ENCODE measurements at regions not wholly inside any gene's neighbourhood (a gene's known extent, or its start where the extent isn't known, plus 50 kb on each side); places are given as distances from the start of the nearest gene placed in this dataset.

- H3K4me1 ChIP-seq (ENCODE audit: control insufficient read depth in 1 of 2, insufficient read depth in 2 of 2, low read depth in 1 of 2, low read length in 1 of 2): no peaks in the 10 kb centered on the region
- POLR2A ChIA-PET: no interaction called here
- H3K9me3 ChIP-seq: peaks cover 8% of the 10 kb centered on the region; the same call in 1 of the 2 replicates
- H3K36me3 ChIP-seq (replicated peaks in 1 of 2; ENCODE audit: control insufficient read depth in 1 of 2, insufficient read depth in 2 of 2, low read length in 1 of 2): no peaks in the 10 kb centered on the region
- CTCF ChIA-PET: interaction anchor here (1.0 to 4.1 kb wide), 7 partner anchors 10 to 200 kb away, joined by 3 to 37 read pairs (median 5); no protein-coding TSS in a partner anchor
- WGBS (ENCODE audit: low lambda C conversion rate): 34% methylated on average over 3 of the region's 3 CpGs
- no peak overlapping the region for H3K27ac ChIP-seq (ENCODE audit: low read depth in 2 of 2, low read length in 1 of 2)
- no peaks in the 10 kb centered on the region for H3K27me3 ChIP-seq (ENCODE audit: insufficient read depth)
- TF ChIP-seq EP300 (IDR thresholded peaks at IDR 0.05; ENCODE audit: borderline replicate concordance in 1 of 2, low read depth in 1 of 2, low read length in 1 of 2) (no peak), USF1 (IDR thresholded peaks at IDR 0.05; ENCODE audit: borderline replicate concordance, low read depth) (no peak), TCF12 (IDR thresholded peaks at IDR 0.05) (no peak), IRF3 (IDR thresholded peaks at IDR 0.05; ENCODE audit: low read depth, low read length) (no peak), ELF1 (IDR thresholded peaks at IDR 0.05) (no peak), GABPA (IDR thresholded peaks at IDR 0.05; ENCODE audit: low read depth) (no peak), RCOR1 (IDR thresholded peaks at IDR 0.05; ENCODE audit: low read length) (no peak), FOXJ3 (CRISPR knock-in tag; IDR thresholded peaks at IDR 0.05) (no peak), NFIC (IDR thresholded peaks at IDR 0.05; ENCODE audit: borderline replicate concordance) (no peak)
- no peak overlapping the region for H3K4me2 ChIP-seq
- no peaks in the 10 kb centered on the region for H3K79me2 ChIP-seq (ENCODE audit: insufficient read depth)
- no peak for DNase-seq
- H4K20me1 ChIP-seq (ENCODE audit: insufficient read depth): no peaks in the 10 kb centered on the region
- H3K9ac ChIP-seq: no peak overlapping the region
- no peaks in the 10 kb centered on the region for H3F3A ChIP-seq (replicated peaks; ENCODE audit: insufficient read depth)
- no peak overlapping the region for H3K4me3 ChIP-seq (ENCODE audit: low read depth in 2 of 2, low read length in 1 of 2)
- no peaks in the 10 kb centered on the region for H3K9me2 ChIP-seq
- H2AFZ ChIP-seq (ENCODE audit: low read depth): no peak overlapping the region
Observed at GRCh38 chr9:15103290-15103689, 193.1 kb upstream of the FREM1 start.

GRCh38 chr9:15101095-15101494, 190.9 kb upstream of the FREM1 start:
- DNase-seq: no peak
- H2AFZ ChIP-seq (ENCODE audit: low read depth): no peak overlapping the region
- H3K27ac ChIP-seq (ENCODE audit: low read depth in 2 of 2, low read length in 1 of 2): no peak overlapping the region
- H3F3A ChIP-seq (replicated peaks; ENCODE audit: insufficient read depth): no peaks in the 10 kb centered on the region
- no peaks in the 10 kb centered on the region for H3K79me2 ChIP-seq (ENCODE audit: insufficient read depth)
- no peak overlapping the region for H3K9ac ChIP-seq
- no peaks in the 10 kb centered on the region for H3K36me3 ChIP-seq (replicated peaks in 1 of 2; ENCODE audit: control insufficient read depth in 1 of 2, insufficient read depth in 2 of 2, low read length in 1 of 2)
- TF ChIP-seq RCOR1 (IDR thresholded peaks at IDR 0.05; ENCODE audit: low read length) (no peak), POLR2AphosphoS5 (IDR thresholded peaks at IDR 0.05; ENCODE audit: low read depth, low read length) (no peak), EP300 (IDR thresholded peaks at IDR 0.05; ENCODE audit: borderline replicate concordance in 1 of 2, low read depth in 1 of 2, low read length in 1 of 2) (no peak), MXI1 (IDR thresholded peaks at IDR 0.05; ENCODE audit: low read depth, low read length) (no peak), RAD21 (IDR thresholded peaks at IDR 0.05; ENCODE audit: low read length) (no peak), ELF1 (IDR thresholded peaks at IDR 0.05) (no peak), JUND (IDR thresholded peaks at IDR 0.05) (no peak)
- H3K9me2 ChIP-seq: no peaks in the 10 kb centered on the region
- POLR2A ChIA-PET: no interaction called here
- no peak overlapping the region for H3K4me2 ChIP-seq
- no peak overlapping the region for H3K4me3 ChIP-seq (ENCODE audit: low read depth in 2 of 2, low read length in 1 of 2)
- no peaks in the 10 kb centered on the region for H3K4me1 ChIP-seq (ENCODE audit: control insufficient read depth in 1 of 2, insufficient read depth in 2 of 2, low read depth in 1 of 2, low read length in 1 of 2)
- no peaks in the 10 kb centered on the region for H3K27me3 ChIP-seq (ENCODE audit: insufficient read depth)
- H3K9me3 ChIP-seq: no peaks in the 10 kb centered on the region
- CTCF ChIA-PET: interaction anchor here (0.9 to 3.5 kb wide), 3 partner anchors 10 to 34 kb away, joined by 3 to 10 read pairs (median 4); no protein-coding TSS in a partner anchor
- 57% methylated on average over 7 of the region's 7 CpGs for WGBS (ENCODE audit: low lambda C conversion rate)
- no peaks in the 10 kb centered on the region for H4K20me1 ChIP-seq (ENCODE audit: insufficient read depth)

Measured in SK-N-SH (cell line).